EH (cell line): ENCODE measurements at regions not wholly inside any gene's neighbourhood (a gene's known extent, or its start where the extent isn't known, plus 50 kb on each side); places are given as distances from the start of the nearest gene placed in this dataset.
A peak's percentile ranks its signal among the peaks of the same experiment; 100 is the strongest.

Experiments used
- DNase-seq: peaks from one replicate; pipeline ENCODE4 v3.0.0-alpha.2; 2015; ENCODE audit warnings: low read depth

- peak; percentile 75 for DNase-seq
Measured at GRCh38 chr2:122236152-122236874, 480.9 kb downstream of the TSN start.

DNA sequence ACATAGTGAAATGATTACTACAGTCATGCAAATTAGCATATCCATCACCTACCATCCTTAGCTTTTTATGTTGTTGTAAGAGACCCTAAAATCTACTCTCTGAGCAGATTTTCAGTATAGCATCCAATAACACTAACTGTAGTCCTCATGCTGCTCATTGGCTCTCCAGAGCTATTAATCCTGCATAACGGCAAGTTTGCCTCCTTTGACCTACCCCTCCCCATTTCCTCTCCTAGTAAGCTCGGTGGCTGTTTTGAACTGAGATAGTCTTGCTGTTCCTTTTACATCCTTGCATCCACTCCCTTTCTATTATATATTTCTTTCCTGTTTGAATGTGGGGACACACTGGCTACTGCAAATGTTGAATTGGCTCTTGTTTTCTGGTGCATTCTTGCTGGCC, 481.5 kb downstream of the TSN start:
- no peak for DNase-seq

GRCh38 chr2:122237450-122237849, 482.0 kb downstream of the TSN start:
- DNase-seq: no peak

DNA sequence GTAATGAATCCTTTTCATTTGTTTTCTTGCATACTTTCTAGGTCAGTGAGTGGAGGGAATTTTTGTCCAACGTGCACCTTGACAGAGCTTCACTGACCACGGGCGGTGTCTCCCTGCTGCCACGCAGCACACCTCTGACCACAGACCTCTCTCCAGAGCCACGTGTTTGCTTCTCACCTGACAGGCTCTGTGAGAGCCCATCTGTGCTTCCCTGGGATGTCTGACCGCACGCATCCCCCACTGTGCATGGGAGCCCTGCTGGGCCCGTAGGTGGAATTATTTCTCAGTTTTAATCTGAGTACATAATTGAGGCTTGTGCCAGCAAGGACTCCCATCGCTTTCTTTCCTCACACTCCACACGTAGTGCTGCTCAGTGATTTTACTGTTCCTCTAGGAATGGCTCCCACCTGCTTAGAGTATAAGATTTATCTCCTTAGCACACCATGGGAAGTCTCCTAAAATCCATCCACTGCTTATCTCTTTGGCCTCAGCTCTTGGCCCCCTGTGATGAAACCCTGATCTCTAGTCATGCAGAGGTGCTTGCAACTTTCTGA, 482.6 kb downstream of the TSN start:
- DNase-seq: no peak

DNA sequence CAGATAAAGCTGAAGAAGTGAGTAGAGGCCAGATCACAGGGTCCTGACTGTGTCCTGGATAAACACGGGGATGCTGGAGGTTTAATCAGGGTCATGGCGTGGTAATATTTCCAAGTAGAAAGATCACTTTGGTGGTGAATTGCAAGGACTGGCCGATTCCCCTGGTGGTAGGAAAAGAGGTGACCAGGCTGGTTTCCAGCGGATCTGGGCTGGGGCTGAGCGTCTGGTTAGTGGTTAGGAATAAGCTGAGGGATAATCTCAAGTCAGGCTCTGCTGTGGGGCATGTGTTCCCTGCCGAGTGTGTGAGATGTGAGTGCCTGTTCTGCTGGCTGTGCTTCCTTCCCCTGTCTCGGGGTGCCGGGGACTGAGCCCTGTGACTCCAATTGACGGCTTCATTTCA, 484.0 kb downstream of the TSN start:
- DNase-seq: no peak

DNA sequence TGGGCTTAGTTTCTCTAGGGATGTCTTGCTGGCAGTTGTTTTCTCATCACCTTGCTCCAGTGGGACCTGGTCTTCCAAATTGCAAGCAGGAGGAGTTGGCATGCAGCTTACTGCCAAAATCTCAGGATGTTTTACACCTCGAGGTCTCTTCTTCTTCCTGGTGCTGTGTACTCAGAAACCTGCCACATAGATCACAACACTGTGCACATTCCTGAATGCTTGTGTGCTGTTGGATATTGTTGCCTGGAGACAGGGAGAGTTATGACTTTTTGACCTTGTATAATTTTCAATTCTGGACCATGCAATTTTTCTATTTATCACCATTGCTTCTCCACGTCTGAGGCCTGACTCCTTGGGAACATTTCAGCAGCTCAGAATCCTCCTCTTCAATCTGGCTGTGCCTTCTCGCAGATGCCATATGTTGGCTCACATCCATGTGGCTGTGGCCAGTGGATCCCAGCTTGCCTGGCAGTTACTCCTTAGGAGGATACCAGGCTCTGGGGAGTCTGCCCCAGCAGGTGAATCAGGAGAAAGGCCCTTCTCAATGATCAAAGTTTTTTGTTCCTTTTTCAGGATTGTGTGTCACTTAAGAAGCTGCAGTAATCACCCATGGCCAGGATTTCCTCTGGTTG, 489.3 kb downstream of the TSN start:
- no peak for DNase-seq

GRCh38 chr2:122249673-122250072, 494.2 kb downstream of the TSN start:
- no peak for DNase-seq

GRCh38 chr2:122251158-122251557, 495.7 kb downstream of the TSN start:
- no peak for DNase-seq

GRCh38 chr2:122251566-122251965, 496.1 kb downstream of the TSN start:
- no peak for DNase-seq

DNA sequence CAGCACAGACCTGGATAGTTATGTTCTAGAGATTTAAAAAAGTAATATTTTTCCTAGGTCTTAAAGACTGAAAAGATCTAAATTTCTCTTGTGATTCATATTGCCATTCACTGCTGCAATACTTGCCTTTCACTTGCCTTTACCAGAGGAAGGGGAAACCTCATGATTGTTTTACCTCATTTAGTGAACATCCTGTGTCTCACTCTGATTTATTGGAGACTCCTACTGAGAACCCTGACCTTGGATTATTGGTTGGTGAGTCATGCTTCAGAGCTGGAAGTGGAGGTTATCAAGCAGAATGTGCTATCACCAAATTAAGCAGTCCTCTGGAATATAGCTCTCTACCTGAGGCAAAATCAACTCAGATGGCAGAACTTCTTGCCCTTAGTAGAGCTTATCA, 500.5 kb downstream of the TSN start:
- peak; percentile 41 for DNase-seq

DNA sequence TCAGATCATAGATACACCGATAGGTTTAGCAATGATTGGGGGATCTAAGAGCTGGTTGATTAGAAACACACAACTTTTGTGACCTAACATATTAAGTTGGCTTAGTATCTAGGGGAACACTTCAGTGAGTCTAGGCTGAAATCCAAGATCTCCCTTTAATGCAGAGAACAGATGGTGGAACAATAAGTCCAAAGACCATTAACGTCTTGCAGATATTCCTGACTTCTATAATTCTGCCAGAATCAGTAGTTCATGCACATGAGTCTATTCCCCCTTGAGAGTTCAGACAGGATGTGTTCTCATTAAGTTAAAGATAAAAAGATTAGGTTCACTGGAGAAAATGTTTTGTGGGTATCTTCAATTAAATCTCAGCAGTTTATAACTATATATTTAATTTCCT, 506.5 kb downstream of the TSN start:
- no peak for DNase-seq

- peak; percentile 24 for DNase-seq
Measured at GRCh38 chr2:122263746-122264145, 508.3 kb downstream of the TSN start.

- no peak for DNase-seq
Measured at GRCh38 chr2:122266636-122267035, 511.2 kb downstream of the TSN start.

GRCh38 chr2:122267947-122268346, 512.5 kb downstream of the TSN start:
- DNase-seq: no peak

DNA sequence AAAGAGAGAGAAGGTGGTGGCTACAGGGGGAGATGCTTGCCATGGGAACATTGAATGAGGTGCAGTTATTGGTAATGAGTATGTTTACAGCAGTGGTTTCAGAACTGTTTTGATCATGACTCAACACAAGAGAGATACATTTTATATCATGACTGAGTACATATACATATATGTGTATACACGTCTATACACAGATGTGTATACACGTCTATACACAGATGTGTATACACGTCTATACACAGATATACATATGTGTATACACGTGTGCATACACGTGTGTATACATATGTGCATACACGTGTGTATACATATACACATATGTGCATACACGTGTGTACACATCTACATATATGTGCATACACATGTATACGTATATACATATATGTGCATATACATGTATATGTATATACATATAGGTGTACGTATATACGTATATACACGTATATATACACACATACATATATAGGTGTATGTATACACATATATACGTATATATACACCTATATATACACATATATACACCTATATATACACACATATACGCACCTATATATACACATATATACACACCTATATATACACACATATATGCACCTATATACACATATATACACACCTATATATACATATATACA, 518.5 kb downstream of the TSN start:
- DNase-seq: no peak

- no peak for DNase-seq
Measured at GRCh38 chr2:122277956-122278355, 522.5 kb downstream of the TSN start.

DNA sequence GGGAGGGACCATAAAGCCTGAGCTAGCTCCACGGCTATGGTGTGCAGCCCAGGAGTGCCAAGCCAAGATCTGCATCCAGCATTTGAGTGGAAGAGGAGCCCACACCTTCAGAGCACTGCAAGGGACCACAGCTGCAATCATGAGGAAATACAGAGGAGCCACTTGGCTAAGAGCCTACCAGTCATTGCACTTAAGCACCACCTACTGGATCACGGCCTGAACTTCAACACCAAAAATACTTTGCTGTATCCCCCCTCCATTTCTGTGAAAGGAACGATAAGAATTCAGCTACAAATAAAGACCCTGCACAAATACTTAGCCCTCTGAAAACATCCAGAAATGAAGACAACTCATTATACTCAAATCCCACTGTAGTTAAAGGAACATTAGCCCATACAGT, 545.3 kb downstream of the TSN start:
- no peak for DNase-seq

DNA sequence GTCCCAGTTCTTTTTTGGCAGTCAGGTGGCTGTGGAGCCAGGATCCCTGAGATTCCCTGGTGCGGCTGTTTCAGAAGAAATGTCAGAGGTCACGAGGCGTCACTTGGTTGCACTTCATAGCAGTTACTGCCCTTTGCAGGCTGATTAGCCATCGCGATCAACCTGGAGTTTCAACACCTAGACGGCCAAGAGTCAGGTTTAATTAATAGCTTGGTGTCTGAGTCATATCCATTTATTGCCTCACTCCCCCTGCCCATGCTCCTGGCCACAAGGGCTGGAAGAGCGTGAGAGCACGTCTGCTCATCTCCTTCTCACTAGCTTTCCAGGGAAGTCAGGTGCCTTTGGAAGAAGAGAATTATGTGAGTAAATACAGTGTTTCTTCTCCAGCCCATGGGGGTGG, 552.3 kb downstream of the TSN start:
- DNase-seq: no peak

DNA sequence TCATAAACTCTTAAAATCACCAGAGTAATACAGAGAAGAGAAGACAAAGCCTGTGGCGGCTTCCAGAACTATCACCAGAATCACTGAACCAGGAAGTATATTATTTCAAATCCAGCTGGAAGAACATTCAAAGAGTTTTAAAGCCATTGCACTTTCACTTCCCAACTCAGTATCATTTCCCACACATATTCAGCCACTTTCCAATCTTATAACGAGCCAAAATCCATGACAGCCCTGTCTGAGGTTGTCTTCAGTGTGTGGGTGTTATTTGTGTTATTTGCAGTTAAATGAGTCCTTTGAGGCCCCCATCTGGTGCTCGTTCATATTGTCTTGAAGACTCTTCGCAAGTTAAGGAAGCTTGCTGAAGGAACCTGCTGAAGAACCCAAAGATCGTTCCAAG, 559.9 kb downstream of the TSN start:
- DNase-seq: no peak

DNA sequence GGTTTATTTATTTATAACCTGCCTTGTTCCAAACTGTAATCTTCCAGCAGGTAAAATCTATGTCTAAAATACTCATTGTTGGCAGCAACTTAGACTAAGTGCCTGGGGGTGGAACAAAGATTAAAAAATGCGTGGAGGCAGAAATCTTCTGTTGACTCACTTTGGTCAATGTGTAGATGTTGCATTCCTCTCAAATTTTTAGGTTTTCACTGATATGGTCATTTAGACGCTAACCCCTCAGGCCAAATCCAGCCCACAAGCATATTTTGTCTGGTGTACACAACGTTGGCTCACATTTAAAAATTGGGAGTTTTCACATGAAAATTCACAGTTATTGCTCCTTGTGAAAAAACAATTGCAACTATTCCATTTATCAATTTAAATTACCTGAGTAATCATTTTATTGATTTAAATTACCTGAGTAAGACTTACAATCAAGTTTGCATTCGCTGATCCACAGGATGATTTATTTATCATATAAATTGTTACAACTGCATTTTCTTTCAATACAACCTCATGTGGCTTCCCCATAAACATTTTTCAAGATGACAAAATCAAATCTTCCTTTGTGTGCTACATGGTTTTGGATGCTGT, 564.2 kb downstream of the TSN start:
- DNase-seq: peak; percentile 65

DNA sequence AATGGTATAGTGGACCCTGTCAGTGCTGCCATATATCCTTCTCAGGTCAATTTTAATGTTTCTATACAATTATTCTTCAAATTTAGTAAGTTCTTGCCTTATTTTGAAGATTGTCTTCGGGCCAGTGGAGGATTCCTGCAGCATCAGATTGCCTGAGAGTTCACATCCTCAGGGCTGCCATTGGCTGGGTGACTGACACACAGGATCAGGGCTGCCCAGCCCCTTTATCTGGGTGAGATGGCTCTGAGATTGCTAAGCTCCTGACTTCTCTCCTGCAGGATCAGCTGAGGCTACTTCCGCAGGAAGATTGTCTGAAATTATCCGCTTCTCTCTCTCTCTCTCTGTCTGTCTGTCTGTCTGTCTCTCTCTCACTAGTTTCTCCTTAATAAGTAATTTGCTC, 567.4 kb downstream of the TSN start:
- DNase-seq: no peak

DNA sequence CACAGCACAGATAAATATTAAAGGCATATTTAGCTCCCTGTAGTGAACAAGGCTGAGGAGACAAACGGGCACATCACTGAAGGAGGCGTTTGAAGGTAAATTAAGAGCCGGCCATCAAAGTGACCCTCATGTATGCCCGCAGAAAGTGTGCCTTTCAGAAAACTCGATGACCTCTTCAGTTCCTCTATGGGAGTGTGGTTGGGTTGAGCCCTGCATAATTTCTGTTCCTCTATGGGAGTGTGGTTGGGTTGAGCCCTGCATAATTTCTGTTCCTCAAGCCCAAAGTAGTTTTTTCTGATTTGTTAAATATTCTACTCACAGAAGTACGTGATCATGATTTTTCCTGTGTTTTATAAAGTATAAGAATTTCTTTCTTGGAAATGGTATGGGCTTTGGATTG, 568.5 kb downstream of the TSN start:
- DNase-seq: no peak

GRCh38 chr2:122326471-122326870, 571.0 kb downstream of the TSN start:
- no peak for DNase-seq
